Amniotic stem cell (primary cell): ENCODE measurements at regions not wholly inside any gene's neighbourhood (a gene's known extent, or its start where the extent isn't known, plus 50 kb on each side); places are given as distances from the start of the nearest gene placed in this dataset.

Experiments used
- DNase-seq: peaks from one replicate; lab custom pipeline; 2025; lab: John Stamatoyannopoulos, UW

DNA sequence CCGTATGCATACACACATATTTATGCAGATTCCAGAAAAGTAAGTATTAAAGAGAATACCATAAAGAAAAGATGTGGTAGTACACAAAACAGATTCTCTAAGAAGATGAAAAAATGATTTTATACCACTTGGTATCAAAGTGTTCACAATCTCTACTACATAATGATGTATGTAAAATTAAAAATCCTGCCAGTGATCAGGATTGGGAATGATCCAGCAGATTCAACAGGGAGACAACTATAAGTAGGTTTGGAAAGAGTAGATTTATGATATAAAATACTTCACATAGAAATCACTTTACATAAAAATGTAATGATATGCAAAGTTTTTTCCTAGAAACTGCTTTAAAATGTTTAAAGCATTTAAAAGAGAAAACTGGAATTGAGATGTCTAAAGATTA lies 447.0 kb downstream of the CNTNAP4 start:
- no peak for DNase-seq

DNA sequence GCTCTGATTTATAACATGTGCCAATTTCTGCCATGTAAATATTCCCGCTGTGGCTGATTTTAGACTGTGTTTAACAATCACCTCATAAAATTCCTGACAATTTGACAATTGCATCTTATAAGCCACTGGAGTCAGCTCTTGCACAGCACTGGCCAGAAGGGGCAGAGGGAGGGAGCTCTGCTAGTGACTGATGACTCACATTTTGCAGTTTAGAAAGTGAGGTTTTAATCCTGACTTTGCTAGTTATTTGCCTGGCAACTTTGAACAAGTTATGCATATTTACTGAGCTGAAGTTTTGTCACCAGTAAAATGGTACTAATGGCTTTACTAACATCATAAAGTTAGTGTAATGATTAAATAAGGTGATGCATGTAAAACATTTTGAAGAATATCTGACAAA lies 452.3 kb downstream of the CNTNAP4 start:
- no peak for DNase-seq

DNA sequence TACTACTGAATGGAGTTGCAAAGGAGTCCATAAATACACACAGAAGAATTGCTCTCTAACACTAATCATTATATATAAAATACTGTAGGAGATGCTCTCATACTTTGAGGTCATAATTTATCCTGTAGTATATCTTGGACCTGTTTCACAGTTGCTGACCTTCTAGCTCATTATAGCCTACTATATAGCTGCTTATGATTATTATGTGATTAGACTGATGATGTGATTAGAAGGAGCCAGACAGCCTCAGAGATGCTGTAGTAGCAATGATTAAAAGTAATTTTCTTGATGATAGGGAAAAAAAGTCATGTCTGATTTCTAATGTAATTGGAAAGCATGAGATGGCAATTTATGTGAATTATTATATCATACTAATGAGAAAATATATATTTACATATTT lies 455.7 kb downstream of the CNTNAP4 start:
- DNase-seq = no peak

DNA sequence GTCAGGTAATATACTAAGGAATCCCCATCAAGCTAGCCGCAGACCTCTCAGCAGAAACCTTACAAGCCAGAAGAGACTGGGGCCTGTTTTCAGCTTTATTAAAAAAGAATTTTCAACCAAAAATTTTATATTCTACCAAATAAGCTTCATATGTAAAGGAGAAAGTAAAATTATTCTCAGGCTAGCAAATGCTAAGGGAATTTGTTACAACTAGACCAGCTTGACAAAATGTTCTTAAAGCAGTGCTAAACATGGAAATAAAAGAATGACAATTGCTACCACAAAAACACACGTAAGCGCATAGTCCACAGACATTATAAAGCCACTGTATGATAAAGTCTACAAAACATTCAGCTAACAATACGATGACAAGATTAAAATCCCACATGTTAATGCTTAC lies 449.4 kb upstream of the MON1B start:
- no peak for DNase-seq

DNA sequence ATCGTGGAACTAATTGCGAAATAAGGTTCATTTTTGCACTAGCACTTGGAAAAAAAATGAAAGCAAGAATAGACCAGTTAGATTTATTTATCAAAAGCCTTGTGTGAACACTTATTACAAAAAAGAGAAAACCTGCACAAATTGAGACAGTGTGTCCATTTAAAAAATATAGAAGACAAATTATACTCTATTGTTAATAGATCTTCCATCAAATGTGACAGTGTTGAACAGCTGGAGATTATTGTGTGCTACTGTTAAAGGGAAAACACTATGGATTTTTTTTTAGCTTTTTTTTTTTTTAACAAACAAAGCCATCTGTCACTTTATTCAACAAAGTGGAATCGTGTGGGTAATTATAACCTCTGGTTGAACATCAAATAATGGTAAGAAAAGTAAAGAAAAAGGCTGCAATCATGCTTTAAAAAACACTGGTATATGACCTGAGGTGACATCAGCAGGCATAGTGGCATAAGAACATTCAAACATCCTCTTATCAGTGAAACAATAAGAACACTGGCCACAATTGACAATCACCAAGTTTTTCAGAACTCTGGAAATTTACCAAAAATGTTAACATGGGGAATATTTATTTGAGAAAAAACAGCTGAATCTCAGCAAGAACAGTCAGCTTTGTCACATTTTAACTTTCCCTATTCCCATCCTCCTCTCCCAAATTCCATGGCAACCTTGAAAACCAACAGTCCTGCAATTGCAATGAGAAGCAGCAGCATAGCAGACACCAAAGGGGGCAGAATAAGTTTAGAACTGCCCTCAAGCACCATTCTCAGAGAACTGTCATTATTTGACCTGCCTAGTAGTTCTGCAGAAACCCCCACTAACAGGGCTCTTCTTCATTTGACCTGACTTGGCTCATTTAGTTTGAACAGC lies 442.3 kb upstream of the MON1B start:
- no peak for DNase-seq

GRCh38 chr16:76749780-76750375 lies 441.1 kb upstream of the MON1B start:
- DNase-seq = no peak

GRCh38 chr16:76755496-76755895 lies 435.5 kb upstream of the MON1B start:
- no peak for DNase-seq

- DNase-seq = no peak
Measured at GRCh38 chr16:76756423-76756822, 434.6 kb upstream of the MON1B start.

- no peak for DNase-seq
Measured at GRCh38 chr16:76756951-76757350, 434.0 kb upstream of the MON1B start.

DNA sequence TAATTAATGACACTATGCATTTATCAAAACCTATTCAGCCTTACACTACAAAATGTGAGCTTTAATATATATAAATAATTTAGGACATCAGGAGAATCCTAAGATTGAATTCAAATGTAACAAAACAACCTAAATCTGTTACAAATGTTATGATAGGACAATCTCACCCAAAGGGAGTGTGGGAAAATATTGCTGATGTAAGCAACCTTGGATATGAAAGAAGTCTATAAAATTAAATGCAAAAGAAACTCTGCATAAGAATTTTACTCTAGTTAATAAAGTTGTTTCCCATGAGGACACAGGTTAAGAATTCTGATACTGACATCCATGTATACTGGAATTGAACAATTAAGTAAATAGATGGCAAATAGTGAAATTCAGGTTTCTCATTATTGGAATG lies 424.5 kb upstream of the MON1B start:
- no peak for DNase-seq

DNA sequence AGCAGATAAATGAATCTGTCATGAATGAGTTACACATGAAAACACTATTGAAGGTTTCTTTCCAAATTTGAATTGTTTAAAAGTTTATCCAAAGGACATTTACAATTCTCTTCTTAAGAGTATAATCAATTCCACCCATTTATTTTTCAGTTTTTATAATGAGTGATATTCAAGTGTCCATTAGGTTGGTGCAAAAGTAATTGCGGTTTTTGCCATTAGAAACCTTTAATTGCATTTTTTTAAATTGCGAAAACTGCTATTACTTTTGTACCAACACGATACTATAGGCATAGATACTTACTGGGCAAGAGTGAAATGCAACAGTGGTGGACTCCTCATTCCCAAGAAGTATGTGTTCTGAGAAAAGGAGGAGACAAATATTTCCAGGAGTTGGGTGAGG lies 422.7 kb upstream of the MON1B start:
- no peak for DNase-seq

DNA sequence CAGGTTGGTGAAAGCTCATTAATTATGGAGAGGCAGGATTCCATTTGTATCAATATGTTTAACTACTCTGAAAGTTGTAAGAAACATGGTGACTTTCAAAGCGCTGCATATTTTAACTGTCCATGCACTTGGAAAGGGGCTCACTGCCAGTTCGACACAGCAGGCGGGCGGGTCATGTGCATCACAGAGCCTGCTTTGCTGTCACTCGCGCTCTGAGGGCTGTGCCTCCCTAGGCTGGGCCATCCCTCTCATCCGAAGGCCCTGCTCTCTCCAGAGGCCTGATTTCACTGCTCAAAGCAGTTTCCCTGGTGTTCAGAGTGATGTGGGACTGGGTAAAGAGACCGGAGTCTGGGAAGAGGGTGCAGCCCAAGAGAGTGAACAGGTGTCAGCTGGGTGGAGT lies 422.0 kb upstream of the MON1B start:
- no peak for DNase-seq

GRCh38 chr16:76771216-76771615 lies 419.8 kb upstream of the MON1B start:
- DNase-seq = no peak

DNA sequence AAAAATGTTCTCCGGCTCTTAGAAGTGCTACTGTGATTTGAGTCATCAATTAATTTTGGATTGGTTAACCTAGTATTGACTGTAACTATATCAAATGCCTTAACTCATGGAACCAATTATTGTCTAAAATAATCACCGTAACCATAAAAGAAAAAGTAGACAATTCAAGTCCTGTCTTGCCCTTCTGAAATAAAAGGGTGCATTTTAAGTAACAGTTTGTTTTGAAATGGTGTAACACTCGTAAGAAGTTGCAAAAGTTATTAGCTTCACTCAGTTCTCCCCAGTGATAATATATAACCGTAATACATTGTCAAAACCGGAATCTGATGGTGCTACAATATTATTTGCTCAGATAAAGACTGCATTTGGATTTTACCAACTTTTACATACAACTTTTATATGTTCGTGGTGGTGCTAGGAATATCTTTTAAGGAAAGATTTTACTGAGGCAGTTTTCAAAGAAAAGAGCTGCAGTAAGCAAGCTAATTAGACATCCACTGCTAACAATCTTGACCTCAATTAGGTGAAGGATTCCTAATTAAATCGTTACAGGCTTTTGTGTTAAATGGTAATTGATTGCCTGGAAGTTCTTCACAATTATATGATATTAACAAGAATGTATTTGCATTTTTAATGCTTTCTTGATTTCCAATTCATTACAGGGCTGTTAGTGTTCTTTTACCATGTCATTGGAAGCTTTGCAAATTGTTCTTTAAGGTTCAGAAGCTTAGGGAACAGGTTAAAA lies 413.1 kb upstream of the MON1B start:
- no peak for DNase-seq

DNA sequence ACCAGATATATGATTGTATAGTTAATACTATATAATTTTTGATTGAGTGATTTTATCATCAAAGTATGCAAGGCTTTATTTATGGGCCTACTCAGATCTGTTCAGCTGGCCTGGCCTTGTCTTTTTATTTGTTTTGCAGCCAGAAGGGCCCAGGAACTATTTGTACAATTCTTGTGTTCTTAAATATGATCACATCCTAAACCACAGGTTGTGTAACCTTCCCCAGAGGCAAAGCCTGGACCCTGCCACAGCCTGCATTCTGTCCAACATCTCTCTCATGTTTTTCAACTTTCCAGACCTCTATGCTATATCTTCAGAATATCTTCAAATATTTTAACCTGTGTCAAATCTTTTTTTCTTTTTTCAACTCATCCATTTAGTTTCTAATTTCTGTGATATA lies 410.4 kb upstream of the MON1B start:
- no peak for DNase-seq

DNA sequence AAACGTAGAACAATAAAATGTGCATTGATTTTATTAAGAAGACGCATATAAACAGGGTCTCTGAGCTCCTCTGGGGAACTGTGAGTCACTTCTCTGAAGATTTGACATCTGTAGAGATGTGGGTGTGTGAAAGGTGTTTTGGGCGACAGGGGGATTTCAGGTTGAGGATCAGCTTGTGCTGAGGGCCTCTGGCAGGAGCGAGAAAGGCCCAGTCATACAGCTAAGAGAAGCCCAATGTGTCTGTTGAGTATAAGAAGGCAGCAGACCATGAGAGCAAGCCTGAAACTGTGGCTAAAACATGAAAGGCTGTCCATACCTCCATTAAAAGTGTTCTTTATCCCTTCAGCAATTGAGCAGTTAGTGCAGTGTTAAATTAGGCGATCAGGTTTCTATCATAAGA lies 406.5 kb upstream of the MON1B start:
- DNase-seq = no peak

DNA sequence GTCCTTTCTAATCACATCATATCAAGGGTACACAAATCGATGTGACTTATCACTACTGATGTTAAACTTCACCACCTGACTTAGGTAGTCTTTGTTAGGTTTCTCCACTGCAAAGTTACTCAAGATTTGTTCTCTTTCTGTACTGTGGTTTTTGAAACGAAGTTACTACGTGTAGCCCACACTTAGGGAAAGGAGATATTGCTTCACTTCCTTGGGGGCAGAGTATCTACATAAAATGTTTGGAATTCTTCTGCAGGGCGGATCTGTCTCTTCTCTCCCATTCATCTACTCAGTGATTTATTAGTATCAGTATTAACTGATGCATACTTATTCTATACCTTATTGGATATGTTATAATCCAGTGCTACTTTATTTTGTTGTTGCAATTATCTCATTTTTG lies 403.6 kb upstream of the MON1B start:
- DNase-seq = no peak

GRCh38 chr16:76791151-76791550 lies 399.8 kb upstream of the MON1B start:
- DNase-seq = no peak

GRCh38 chr16:76796416-76796815 lies 394.6 kb upstream of the MON1B start:
- DNase-seq = no peak

DNA sequence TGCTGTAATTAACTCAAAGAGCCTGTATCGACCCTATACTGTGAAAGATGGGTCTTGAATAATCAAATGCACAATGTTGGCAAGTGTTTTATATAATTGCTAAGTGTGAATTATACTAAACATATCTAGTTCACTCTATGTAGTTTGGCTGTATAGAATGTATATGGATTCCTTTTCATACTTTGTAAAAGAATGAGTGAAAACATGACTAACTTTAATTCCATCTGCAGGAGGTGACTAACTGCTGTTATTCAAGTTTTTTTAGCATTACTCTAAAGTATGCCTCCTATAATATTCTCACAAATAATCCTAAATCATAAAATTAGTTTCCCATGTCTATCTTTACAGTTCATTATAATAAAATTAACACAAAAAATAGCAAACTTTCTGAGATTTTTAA lies 394.0 kb upstream of the MON1B start:
- no peak for DNase-seq

DNA sequence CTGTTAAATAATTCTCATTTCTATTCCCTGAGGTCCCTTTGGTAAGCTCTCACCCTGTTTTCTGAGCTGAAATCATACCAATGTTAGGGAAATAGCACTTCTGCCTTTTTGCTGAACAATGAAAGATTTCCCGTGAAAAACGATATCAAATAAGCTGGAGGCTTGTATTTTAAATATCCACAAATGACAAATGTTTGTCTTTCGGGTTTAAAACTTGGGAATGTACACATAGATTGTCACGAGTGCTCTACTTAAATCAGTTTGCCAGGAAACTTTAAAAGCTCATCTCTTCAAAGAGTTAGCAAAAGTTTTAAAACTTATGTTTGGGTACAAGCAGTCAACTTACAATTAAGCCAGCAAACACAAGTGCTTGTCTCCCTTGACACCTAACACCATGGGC lies 393.5 kb upstream of the MON1B start:
- no peak for DNase-seq

DNA sequence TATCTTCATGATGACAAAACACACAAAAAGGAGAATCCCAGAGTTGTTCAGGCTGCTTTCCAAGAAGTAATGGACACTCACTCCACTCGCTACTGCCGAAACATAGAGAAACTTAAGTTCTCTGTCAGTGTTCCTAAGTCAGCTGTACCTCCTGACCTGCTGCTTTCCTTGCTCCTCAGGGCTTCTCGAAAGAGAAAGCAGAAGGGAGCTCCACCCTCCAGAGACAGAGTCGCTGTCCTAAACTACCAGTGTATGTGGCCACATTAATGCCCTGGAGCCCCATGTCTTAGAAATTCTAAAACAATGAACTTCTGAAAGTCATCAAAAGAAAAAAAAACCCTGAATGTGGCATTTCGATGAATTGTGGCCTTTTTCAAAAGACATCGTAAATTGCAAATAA lies 390.8 kb upstream of the MON1B start:
- no peak for DNase-seq

- DNase-seq = no peak
Measured at GRCh38 chr16:76801357-76801756, 389.6 kb upstream of the MON1B start.
